Glomerular visceral epithelial cell (primary cell): ENCODE measurements at regions not wholly inside any gene's neighbourhood (a gene's known extent, or its start where the extent isn't known, plus 50 kb on each side); places are given as distances from the start of the nearest gene placed in this dataset.
"Not testable (repeated sequence)": the region's sequence is repeated elsewhere in the genome, so short reads cannot be mapped to it uniquely, and the experiment has no call there.

Source experiments
- DNase-seq: peaks from one replicate; pipeline ENCODE4 v3.0.0-alpha.2; 2016; ENCODE audit errors: extremely low spot score

- no peak for DNase-seq
These were observed 128.5 kb upstream of the VKORC1L1 start for GRCh38 chr7:65744406-65744805.

- DNase-seq = peak; percentile 47
These were observed 126.5 kb upstream of the VKORC1L1 start for GRCh38 chr7:65746398-65746669.

- DNase-seq = no peak
These were observed 123.8 kb upstream of the VKORC1L1 start for GRCh38 chr7:65749039-65749438.

DNA sequence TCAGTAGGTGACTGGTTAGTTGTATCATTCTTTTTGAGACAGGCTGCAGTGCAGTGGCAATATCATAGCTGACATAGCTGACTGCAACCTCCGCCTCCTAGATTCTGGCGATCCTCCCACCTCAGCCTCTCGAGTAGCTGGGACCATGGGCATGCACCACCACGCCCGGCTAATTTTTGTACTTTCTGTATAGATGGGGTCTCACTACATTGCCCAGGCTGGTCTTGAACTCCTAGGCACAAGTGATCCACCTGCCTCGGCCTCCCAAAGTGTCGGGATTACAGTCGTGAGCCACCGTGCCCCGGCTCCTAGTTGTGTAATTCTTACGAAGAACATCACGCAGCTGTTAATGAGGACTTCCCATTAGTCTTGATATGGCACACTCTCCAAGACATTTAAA, 123.4 kb upstream of the VKORC1L1 start:
- no peak for DNase-seq

DNA sequence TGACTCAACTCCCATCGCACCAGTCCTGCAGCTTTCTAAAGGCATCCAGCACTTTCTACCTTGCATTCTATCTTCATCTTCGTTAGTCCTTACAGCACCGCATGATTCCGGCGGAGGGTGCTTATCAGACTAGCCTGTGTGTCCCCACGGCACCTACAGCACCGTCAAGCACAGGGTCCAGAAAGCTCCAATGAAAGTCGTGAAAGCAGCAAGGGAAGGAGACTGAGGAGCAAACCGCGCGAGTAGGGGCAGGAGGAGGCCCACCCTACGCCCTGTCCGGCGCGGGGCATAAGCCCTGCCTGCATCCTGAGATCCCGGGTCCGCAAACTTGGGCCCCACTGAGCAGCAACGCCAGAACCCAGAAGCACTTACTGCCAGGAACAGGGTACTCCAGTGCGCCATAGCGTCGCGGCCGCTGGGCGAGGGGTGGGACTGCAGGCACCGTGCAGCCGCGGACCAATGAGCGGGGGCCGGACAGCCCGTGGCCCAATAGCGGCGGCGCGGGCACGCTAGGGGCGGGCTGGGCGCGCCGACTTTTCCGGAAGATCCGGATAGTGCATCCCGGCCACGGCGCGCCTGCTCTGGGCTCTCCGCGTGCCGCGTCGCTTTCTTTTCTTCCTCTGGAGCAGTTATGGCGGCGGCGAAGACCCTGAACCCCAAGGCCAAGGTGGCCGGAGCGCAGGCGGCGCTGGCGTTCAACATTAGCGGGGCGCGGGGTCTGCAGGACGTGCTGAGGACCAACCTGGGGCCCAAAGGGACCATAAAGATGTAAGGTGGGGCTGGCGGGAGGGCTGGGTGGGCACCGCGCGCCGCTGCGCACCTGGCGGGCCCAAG, 122.1 kb upstream of the VKORC1L1 start:
- DNase-seq = peak; percentile 89

DNA sequence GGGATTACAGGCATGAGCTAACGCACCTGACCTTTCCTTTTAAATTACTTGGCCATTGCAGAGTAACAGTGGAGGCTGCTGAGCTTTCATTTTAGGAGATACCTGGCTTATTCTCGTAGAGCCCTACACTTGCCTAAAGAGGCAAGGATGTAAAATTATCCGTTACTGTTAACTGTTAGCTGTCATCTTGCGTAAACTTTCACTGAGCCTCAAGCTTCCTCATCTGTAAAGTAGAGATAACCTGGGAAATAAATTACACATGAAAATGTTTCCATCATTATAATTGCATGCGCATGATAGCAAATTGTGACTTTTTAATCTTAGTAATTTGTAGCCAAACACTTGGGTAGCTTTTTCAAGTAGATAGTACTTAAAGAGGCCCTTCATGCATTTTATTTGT, 118.8 kb upstream of the VKORC1L1 start:
- DNase-seq = not testable (repeated sequence)

DNA sequence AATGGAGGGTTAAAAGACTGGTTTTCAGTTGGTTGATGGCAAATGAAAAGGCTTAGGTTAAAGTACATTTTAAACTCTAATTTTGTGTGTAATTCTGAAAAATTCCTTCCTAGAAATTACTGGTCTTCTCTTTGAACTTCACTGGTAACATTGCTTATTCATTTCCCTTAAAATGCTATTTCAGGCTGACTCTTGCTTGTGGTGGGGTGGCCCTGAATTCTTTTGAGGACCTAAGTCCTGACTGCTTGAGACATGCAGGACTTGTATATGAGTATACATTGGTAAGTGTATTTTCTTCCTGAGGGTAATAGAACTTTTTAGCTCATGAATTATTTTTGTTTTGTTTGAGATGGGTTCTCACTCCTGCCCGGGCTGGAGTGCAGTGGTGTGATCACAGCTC, 113.9 kb upstream of the VKORC1L1 start:
- DNase-seq = not testable (repeated sequence)

DNA sequence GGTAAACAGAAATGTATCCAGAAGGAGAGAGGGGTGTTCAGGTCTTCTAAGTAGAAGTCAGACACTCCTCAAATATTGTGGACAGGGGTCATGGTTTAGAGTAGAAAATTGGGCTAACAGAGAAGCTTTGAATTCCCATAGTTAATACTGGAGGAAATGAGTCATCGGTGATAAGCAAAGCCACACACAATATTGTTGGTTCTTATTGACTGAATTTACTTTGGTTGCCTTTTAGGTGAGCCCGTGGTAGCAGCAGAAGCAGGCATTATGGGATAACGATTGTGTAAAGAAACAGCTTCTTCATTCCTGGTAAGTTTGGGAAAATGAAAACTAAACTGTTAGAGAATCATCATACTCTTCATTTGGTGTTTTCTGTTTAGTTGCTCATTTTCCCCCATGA, 110.2 kb upstream of the VKORC1L1 start:
- DNase-seq = not testable (repeated sequence)

DNA sequence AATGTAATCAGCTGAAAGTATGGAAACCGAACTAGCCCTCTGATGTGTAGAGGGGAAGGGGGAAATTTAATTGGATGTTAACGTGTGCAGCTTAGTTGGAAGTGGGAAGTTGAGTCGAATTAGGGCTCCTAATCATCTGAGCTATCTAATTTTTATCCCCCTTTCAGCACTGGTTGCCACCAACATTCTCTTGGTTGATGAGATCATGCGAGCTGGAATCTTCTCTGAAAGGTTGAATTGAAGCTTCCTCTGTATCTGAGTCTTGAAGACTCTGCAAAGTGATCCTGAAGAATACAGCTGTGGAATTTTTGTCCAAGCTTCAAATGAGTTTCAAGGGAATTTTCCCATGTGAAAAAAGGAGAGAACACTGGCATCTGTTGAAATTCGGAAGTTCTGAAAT, 109.8 kb upstream of the VKORC1L1 start:
- not testable (repeated sequence) for DNase-seq

DNA sequence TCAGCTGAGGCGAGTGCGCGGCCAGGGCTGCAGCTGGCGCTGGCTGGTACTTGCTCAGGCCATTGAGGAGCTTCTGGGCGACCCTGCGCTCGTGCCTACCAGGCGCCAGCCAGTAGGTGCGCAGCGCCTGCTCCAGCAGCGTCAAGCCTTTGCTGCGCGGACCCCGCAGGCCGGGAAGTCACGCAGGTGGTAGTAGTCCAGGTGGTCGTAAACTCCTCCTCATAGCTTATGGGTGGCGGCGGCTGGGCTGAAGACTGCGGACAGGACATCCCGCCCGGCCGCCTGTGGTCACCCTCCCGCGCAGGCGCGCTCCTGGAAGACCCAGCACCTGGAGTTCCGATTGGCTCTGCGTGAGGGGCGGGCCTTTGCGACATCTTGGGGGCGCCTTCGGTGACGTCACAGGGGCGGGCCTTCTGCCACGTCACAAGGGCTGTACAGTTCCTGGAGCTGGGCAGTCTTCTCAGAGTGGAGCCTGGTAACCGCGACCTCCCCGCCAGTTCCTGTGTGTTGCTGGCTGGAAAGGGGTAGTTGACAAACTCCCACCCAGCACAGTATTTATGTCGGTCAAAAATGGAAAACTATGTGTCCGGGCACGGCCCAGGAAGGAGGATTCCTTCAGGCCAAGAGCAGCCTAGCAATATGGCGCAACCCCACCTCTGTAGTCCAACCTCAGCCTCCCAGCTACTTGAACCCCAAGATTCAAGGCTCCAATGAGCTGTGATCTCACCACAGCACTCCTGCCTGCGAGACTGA, 102.2 kb upstream of the VKORC1L1 start:
- peak; percentile 88 for DNase-seq

DNA sequence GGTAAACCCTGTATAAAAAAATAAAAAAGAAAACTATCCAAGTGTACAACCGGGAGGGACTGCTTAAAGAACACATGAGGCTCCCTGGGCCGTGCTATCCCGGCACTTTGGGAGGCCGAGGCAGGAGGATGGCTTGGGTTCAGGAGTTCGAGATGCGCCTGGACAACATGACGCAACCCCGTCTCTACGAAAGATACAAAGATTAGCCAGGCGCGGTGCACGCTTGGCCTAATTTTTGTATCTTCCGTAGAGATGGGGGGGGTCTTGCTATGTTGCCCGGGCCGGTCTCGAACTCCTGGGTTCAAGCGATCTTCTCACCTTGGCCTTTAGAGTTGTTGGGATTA, 101.7 kb upstream of the VKORC1L1 start:
- not testable (repeated sequence) for DNase-seq

- DNase-seq = not testable (repeated sequence)
These were observed 96.2 kb upstream of the VKORC1L1 start for GRCh38 chr7:65776677-65777076.

DNA sequence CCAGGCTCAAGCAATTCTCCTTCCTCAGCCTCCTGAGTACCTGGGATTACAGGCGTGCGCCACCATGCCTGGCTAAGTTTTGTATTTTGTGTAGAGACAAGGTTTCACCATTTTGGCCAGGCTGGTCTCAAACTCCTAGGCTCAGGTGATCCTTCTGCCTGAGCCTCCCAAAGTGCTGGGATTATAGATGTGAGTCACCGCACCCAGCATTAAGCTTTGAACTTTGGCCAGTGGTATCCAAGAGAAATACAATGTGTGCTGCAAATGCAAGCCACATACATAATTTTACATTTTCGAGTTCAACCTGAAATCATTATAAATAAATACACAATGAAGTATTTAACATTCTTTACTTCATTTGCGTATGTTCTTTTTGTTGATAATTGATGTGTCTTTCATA, 82.9 kb upstream of the VKORC1L1 start:
- DNase-seq = not testable (repeated sequence)

DNA sequence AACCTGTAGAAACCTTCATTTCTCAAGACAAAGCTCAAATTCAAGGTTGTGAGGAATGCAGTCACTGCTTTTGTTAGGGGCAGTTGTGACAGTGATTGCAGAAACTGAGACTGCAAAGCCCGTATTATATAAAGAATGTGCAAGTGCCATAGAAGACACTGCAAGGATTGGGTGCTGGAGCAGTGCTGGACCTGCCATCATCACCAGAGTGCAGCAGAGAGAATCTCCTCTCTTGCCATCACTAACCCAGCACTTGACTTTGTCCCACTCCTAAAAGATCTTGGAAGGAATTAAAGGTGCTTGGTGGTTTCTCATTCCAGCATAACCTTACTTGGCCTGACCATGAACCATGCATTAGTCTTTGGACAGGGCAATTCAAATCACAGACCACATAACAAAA, 81.1 kb upstream of the VKORC1L1 start:
- not testable (repeated sequence) for DNase-seq

- DNase-seq = not testable (repeated sequence)
These were observed 80.1 kb upstream of the VKORC1L1 start for GRCh38 chr7:65792726-65793125.

DNA sequence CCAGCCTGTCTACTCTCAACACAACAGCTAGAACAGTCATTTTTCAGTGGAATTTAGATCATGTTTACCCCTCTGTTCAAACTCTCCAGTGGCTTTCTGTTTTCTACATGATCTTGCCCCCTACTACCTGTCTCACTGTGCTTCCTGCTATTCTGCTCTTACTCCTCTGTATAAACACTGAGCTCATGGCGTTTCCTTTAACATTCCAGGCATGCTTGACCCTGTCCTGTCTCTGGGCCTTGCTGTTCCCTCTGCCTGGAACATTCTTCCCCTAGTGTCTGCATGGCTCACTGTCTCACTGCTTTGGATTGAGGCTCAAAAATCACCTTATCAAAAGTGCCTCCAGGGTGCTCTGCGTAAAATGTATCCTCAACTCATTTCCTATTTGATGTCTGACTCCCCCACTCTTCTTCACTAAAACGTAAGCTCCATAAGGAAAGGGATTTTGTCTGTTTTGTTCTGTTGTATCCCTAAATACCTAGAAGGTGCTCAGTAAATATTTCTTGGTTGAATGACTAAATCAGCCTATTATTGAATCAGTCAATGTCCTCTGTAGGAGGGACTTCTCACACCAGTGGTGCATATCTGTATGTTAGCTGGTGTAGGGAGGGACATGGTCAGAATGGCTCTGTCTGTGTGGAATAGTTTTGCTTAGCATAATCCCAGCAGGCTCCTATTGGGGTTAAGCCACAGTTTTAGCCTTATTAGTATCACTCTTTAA, 78.0 kb upstream of the VKORC1L1 start:
- DNase-seq = peak; percentile 12

DNA sequence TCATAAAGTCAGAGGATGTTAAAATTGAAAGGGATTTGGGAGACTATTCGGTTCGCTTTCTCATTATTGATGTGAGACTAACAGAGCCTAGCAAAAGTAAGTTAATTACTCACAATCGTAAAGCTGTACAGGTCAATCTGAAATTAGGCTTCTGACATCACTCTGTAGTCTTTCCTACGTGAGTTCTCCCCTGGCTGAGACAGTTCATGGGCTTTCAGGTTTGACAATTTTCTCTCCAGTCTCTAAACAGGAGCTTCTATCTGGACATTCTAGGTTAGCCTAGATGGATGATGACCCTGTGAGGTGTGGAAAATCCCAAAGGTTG, 77.5 kb upstream of the VKORC1L1 start:
- DNase-seq = not testable (repeated sequence)

DNA sequence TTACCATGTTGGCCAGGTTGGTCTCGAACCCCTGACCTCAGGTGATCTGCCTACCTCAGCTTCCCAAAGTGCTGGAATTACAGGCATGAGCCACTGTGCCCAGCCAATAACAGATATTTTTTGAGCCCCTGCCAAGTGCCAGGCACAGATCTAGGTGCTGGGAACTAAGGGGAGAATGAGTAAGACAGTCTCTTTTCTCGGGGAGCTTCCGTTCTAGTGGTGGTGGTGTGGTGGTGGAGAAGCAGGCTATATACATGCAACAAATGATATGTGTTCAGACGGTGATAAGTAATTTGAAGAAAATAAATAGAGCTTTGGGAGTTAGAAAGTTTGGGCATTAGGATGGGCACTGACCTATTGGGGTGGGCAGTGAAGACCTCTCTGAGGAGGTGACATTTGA, 76.7 kb upstream of the VKORC1L1 start:
- no peak for DNase-seq

- not testable (repeated sequence) for DNase-seq
These were observed 75.8 kb upstream of the VKORC1L1 start for GRCh38 chr7:65797086-65797485.

GRCh38 chr7:65797566-65797965, 75.3 kb upstream of the VKORC1L1 start:
- DNase-seq = not testable (repeated sequence)

DNA sequence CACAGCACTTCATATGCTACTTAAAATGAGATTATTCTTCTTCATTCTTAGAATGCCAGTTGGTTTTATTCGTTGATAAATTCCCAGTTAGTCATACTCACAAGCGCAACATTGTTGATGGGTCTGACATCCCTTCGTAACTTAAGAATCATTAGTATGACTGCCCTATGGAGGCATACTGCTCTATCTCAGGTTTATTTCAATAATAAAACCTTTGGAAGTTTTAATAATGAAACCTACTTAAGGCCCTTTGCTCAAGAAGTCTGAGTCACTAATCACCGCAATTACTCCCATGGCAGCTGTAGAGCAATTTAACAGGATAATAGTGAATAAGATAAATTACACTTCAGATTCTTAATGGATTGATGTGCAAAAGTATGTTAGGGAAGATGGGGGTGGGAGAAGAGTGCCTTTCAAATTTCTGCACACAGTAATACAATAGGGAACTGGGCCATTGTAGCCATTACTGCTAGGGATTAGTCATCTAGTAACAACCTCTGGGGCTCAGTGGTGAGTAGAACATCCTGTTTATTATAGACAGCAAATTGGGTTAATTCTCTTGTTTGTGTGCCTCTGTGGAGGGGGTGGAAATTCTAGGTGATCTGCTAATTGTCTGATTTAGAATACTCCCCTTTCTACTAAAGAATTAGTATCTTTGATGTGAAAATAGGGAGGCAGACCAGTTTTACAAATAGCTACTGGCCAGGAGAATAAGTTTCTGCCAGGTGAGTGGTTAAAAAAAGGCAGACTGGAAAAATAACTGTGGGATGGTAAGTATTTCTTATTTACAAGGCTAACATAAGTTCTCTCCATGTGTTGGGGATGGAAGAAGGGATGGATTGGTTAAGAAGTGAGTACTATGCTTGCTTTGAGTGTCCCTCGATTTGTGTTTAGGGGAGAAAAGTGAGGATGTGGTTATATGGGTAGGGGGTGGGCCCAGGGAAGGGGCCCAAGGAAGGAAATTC, 74.5 kb upstream of the VKORC1L1 start:
- DNase-seq = no peak

- DNase-seq = not testable (repeated sequence)
These were observed 72.7 kb upstream of the VKORC1L1 start for GRCh38 chr7:65800191-65800590.
